NOMO-1 (cell line): ENCODE measurements at regions not wholly inside any gene's neighbourhood (a gene's known extent, or its start where the extent isn't known, plus 50 kb on each side); places are given as distances from the start of the nearest gene placed in this dataset.

Source experiments
- DNase-seq, 2 experiments: peaks; one replicate each; lab custom pipeline; 2025; ENCODE audit not compliant: unreplicated experiment in 2 of 2; lab: John Stamatoyannopoulos, UW

GRCh38 chr1:101290922-101291561, 54.2 kb downstream of the S1PR1 start:
- DNase-seq: no peak

GRCh38 chr1:101291562-101292380, 55.0 kb downstream of the S1PR1 start:
- DNase-seq: peak; percentile 68 to 88

- peak in 1 of 2 experiments; percentile 37 for DNase-seq
These were observed 56.7 kb downstream of the S1PR1 start for GRCh38 chr1:101293461-101294051.

GRCh38 chr1:101295209-101295608, 58.4 kb downstream of the S1PR1 start:
- no peak for DNase-seq

- DNase-seq: no peak
These were observed 61.8 kb downstream of the S1PR1 start for GRCh38 chr1:101298663-101299062.

GRCh38 chr1:101299141-101299540, 62.3 kb downstream of the S1PR1 start:
- no peak for DNase-seq

GRCh38 chr1:101299710-101300109, 62.9 kb downstream of the S1PR1 start:
- no peak for DNase-seq

GRCh38 chr1:101300916-101301315, 64.1 kb downstream of the S1PR1 start:
- no peak for DNase-seq

- no peak for DNase-seq
These were observed 64.7 kb downstream of the S1PR1 start for GRCh38 chr1:101301446-101302057.

GRCh38 chr1:101302831-101303511, 66.2 kb downstream of the S1PR1 start:
- DNase-seq: no peak

GRCh38 chr1:101307985-101308689, 71.3 kb downstream of the S1PR1 start:
- no peak for DNase-seq

- no peak for DNase-seq
These were observed 72.1 kb downstream of the S1PR1 start for GRCh38 chr1:101308935-101309333.

- DNase-seq: peak; percentile 59 to 70
These were observed 72.8 kb downstream of the S1PR1 start for GRCh38 chr1:101309334-101310311.

- peak in 1 of 2 experiments; percentile 2 for DNase-seq
These were observed 73.7 kb downstream of the S1PR1 start for GRCh38 chr1:101310506-101310905.

- no peak for DNase-seq
These were observed 74.5 kb downstream of the S1PR1 start for GRCh38 chr1:101311146-101311920.

- DNase-seq: no peak
These were observed 75.3 kb downstream of the S1PR1 start for GRCh38 chr1:101312147-101312546.

GRCh38 chr1:101313356-101313755, 76.5 kb downstream of the S1PR1 start:
- DNase-seq: no peak

- DNase-seq: no peak
These were observed 77.4 kb downstream of the S1PR1 start for GRCh38 chr1:101314244-101314643.
